ENCODE measurements at regions not wholly inside any gene's neighbourhood (a gene's known extent, or its start where the extent isn't known, plus 50 kb on each side); places are given as distances from the start of the nearest gene placed in this dataset.

DNA sequence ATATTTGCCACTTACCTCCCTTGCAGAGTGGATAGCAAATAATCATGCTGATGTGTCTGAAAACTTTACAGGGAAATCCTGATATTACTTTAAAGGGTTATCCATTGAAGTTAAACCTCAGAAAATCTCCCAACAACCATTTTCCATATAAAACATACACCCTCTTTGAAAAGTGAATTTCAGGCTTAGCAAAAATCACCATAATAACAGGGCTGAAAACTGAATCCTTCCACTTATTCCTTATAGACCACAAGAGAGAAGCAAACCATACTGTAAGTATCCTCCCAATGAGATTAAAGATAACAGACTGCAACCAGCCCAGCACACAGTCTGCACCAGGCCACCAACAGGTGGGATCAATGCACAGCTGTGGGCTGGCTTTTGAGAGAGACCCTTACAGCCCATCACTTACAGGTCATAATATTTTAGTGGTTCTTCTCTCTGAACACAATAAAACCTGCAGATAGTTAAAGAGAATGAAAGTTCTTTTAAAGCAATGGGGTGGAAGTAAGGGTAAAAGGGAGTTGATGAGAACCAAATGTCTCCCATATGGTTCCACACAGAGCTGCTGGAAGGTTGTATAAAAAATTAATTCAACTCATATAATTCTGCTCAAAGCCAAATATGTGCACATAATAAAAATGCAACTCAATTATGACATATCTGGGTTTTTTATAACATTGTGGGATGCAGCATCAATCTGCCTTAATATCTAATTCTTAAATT, 376.2 kb upstream of the GRAMD2B start:
- Histone ChIP-seq H3K27ac (no peak overlapping the region), H3K27me3 (no peaks in the 10 kb centered on the region), H3K9me3 (replicated peaks in 1 of 3) (no peaks in the 10 kb centered on the region), H3K4me3 (no peak overlapping the region), H3K36me3 (replicated peaks in 1 of 2) (no peaks in the 10 kb centered on the region), H3K4me1 (replicated peaks in 1 of 2) (peaks cover 0 to 9% of the 10 kb centered on the region in 2 donors)
- intact Hi-C loops (cut with DNase I) = no loop called here
- DNase-seq = no peak
- TF ChIP-seq, protein P1, sequence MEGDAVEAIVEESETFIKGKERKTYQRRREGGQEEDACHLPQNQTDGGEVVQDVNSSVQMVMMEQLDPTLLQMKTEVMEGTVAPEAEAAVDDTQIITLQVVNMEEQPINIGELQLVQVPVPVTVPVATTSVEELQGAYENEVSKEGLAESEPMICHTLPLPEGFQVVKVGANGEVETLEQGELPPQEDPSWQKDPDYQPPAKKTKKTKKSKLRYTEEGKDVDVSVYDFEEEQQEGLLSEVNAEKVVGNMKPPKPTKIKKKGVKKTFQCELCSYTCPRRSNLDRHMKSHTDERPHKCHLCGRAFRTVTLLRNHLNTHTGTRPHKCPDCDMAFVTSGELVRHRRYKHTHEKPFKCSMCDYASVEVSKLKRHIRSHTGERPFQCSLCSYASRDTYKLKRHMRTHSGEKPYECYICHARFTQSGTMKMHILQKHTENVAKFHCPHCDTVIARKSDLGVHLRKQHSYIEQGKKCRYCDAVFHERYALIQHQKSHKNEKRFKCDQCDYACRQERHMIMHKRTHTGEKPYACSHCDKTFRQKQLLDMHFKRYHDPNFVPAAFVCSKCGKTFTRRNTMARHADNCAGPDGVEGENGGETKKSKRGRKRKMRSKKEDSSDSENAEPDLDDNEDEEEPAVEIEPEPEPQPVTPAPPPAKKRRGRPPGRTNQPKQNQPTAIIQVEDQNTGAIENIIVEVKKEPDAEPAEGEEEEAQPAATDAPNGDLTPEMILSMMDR (IDR thresholded peaks at IDR 0.05) = no peak
- no peak for TF ChIP-seq POLR2A (IDR thresholded peaks at IDR 0.05)

- TF ChIP-seq, protein P1 (IDR thresholded peaks at IDR 0.05) = no peak
- TF ChIP-seq POLR2A (IDR thresholded peaks at IDR 0.05) = no peak
- peaks cover 8 to 10% of the 10 kb centered on the region in 2 donors for H3K4me1 ChIP-seq (replicated peaks in 1 of 2)
- no peak overlapping the region for H3K27ac ChIP-seq
- WGBS, 4 donors = 96 to 100% (median 98%) methylated on average over 1 of the region's 1 CpG
- H3K9me3 ChIP-seq (replicated peaks in 1 of 3) = no peaks in the 10 kb centered on the region
- H3K36me3 ChIP-seq (replicated peaks in 1 of 2) = no peaks in the 10 kb centered on the region
- DNase-seq = no peak
- H3K27me3 ChIP-seq = no peaks in the 10 kb centered on the region
- no peak overlapping the region for H3K4me3 ChIP-seq
- intact Hi-C loops (cut with DNase I) = no loop called here
Measured at GRCh38 chr5:126052120-126052519, 371.1 kb upstream of the GRAMD2B start.

GRCh38 chr5:126052791-126053190, 370.4 kb upstream of the GRAMD2B start:
- TF ChIP-seq, protein P1 (IDR thresholded peaks at IDR 0.05) = no peak
- H3K27me3 ChIP-seq = no peaks in the 10 kb centered on the region
- no peaks in the 10 kb centered on the region for H3K36me3 ChIP-seq (replicated peaks in 1 of 2)
- H3K27ac ChIP-seq = no peak overlapping the region
- H3K4me3 ChIP-seq = no peak overlapping the region
- H3K9me3 ChIP-seq (replicated peaks in 1 of 3) = no peaks in the 10 kb centered on the region
- WGBS, 4 donors = 85 to 97% (median 92%) methylated on average over 1 of the region's 1 CpG
- intact Hi-C loops (cut with DNase I) = no loop called here
- peaks cover 8 to 10% of the 10 kb centered on the region in 2 donors for H3K4me1 ChIP-seq (replicated peaks in 1 of 2)
- DNase-seq = no peak

- Histone ChIP-seq H3K36me3 (replicated peaks in 1 of 2) (no peaks in the 10 kb centered on the region), H3K4me3 (no peak overlapping the region), H3K27me3 (no peaks in the 10 kb centered on the region), H3K4me1 (replicated peaks in 1 of 2) (peaks cover 8 to 10% of the 10 kb centered on the region in 2 donors), H3K9me3 (replicated peaks in 1 of 3) (no peaks in the 10 kb centered on the region), H3K27ac (no peak overlapping the region)
- no peak for DNase-seq
- intact Hi-C loops (cut with DNase I) = no loop called here
- 75 to 89% (median 82%) methylated on average over 2 of the region's 2 CpGs for WGBS, 4 donors
- TF ChIP-seq, protein P1 (IDR thresholded peaks at IDR 0.05) = no peak
- no peak for TF ChIP-seq POLR2A (IDR thresholded peaks at IDR 0.05)
Measured at GRCh38 chr5:126053630-126054029, 369.6 kb upstream of the GRAMD2B start.
